GM19468 (cell line): ENCODE measurements at regions not wholly inside any gene's neighbourhood (a gene's known extent, or its start where the extent isn't known, plus 50 kb on each side); places are given as distances from the start of the nearest gene placed in this dataset.
"Not testable (repeated sequence)": the region's sequence is repeated elsewhere in the genome, so short reads cannot be mapped to it uniquely, and the experiment has no call there.

Experiments used
- ATAC-seq: cut with Tn5 transposase; IDR thresholded peaks from one replicate; pipeline ENCODE4 v1.9.1; 2021; ENCODE audit warnings: mild to moderate bottlenecking, moderate library complexity, moderate number of reproducible peaks; ENCODE audit not compliant: unreplicated experiment; ENCODE audit errors: extremely low read depth

- no peak for ATAC-seq
These were observed 73.9 kb upstream of the UXS1 start for GRCh38 chr2:106267997-106268396.

GRCh38 chr2:106261871-106262321, 67.8 kb upstream of the UXS1 start:
- ATAC-seq, result no peak

DNA sequence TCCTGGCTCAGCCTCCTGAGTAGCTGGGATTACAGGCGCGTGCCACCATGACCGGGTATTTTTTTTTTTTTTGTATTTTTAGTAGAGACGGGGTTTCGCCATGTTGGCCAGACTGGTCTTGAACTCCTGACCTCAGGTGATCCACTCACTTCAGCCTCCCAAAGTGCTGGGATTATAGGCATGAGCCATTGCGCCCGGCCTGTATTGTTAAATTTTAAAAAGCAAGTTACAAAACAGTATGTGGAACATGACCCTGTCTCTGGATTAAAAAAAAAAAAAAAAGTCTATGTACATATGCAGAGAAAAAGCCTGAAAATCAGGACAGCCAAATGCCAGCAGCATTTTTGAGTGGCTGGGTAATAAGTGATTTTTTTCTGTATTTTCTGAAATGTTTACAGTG, 64.8 kb upstream of the UXS1 start:
- ATAC-seq, result not testable (repeated sequence)

GRCh38 chr2:106257830-106258229, 63.7 kb upstream of the UXS1 start:
- no peak for ATAC-seq

- ATAC-seq, result no peak
These were observed 63.0 kb upstream of the UXS1 start for GRCh38 chr2:106257135-106257534.

DNA sequence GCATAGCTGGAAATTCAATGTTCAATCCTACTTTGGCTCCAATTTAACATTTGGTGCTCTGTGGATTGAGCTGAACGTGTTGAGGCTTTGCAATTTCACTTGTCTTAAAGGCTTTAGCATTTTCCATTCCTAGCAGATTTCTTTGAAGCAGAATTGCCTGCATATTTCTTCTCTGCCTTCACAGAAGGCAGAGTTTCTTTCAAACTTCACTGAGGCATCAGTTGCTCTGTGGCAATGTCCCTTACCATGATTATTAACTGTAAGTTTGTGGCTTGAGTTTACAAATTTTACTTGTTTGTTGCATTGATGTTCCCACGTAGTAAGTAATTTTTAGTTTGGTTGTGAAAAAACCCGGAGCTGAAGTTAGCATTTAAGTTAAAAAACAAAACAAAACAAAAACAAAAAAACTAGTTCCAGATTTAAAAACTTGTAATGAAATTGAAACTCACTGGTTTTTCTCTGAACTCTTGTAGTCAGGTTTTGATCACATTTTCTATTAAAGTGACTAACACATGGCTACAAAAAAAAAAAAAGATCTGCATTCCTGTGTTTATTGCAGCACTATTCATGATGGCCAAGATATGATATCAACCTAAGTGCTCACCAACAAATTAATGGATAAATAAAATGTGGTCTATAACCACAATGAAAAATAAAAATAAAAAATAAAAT, 55.2 kb upstream of the UXS1 start:
- ATAC-seq, result not testable (repeated sequence)

DNA sequence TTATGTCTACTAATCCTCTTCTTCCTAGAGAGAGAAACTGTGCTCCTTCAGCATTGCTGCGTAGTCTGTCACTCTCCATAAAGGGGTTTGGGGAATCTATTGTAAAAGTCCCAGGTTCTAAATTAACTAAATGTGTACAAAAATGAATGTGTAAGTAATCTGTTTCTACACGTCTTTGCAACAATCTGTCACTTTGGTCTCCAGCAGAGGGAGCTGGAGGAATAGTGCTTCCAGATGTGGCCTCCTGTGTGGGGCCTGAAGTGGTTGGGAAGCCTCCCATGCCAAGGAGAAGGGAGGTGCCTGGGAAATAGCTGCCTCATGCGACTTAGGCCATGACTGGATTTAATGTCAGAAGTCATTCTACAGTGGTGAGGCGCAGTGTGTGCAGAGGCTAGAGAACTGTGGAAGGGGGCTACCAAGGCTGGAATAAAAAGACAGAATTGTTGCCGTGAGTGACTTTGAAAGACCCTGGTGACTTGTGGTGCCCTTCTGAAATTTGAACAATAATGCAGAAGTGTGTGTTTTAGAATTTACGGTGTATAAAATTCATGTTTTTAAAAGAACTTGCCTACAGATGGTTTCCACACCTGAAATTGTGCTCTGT, 54.5 kb upstream of the UXS1 start:
- not testable (repeated sequence) for ATAC-seq
